HCT116 (cell line): ENCODE measurements at regions not wholly inside any gene's neighbourhood (a gene's known extent, or its start where the extent isn't known, plus 50 kb on each side); places are given as distances from the start of the nearest gene placed in this dataset.

Experiments used
- ATAC-seq: fragments of 200-7000 bp; cut with Tn5 transposase; 2 replicates; pipeline ENCODE4 v1.9.1; 2020; ENCODE audit warnings: mild to moderate bottlenecking, moderate library complexity
- BruUV-seq: library from RNA; stranded (reverse); fragments of 400-500 nt; replicated peaks from 2 replicates; lab custom pipeline; 2021; lab: Mats Ljungman, UMichigan
- CTCF ChIA-PET: fragments of 300-600 bp; sonication (Branson Sonifier 250); formaldehyde crosslinking; loops from one replicate; lab custom pipeline; 2021; ENCODE audit warnings: antibody characterized with exemption; lab: Charles Lee
- POLR2A ChIA-PET: fragments of 300-600, 350-600 bp; sonication (Branson Sonifier 250); formaldehyde crosslinking; loops from one replicate; lab custom pipeline; 2021; ENCODE audit warnings: antibody characterized with exemption; lab: Charles Lee
- RAD21 ChIA-PET, 2 experiments: fragments of 300-600 bp; sonication (Branson Sonifier 250); formaldehyde crosslinking; loops; one replicate each; lab custom pipeline; 2023; ENCODE audit warnings: low total read pairs in 2 of 2; ENCODE audit not compliant: uncharacterized antibody in 2 of 2, unreplicated experiment in 2 of 2, low non-redundant PET in 1 of 2; lab: Charles Lee
- DNase-seq: peaks from one replicate; pipeline ENCODE4 v3.0.0-alpha.2; 2010; ENCODE audit warnings: low read depth, low spot score
- H2AFZ ChIP-seq: fragments of 200-600 bp; shearing (Covaris generic), sonication (generic); 2 replicates; pipeline ENCODE4 v1.6.1; 2017; ENCODE audit warnings: low read depth, mixed run types, mixed read lengths, antibody characterized with exemption, low read length; ENCODE audit not compliant: poor library complexity, severe bottlenecking
- H3K27ac ChIP-seq: 2 replicates; pipeline ENCODE4 v1.5.1; 2012; ENCODE audit warnings: low read depth, low read length
- H3K27me3 ChIP-seq: fragments of 200-600 bp; sonication (generic); 2 replicates; pipeline ENCODE4 v1.6.1; 2016; ENCODE audit warnings: mixed run types, low read length, mixed read lengths; ENCODE audit not compliant: insufficient read depth
- H3K36me3 ChIP-seq, 2 experiments: fragments of 200-500 bp in 1 of 2; fragments of 200-600 bp in 1 of 2; sonication (Bioruptor generic) in 1 of 2; sonication (generic) in 1 of 2; 2 replicates each; pipeline versions ENCODE4 v1.5.1 to v1.6.1; 2014 to 2016; ENCODE audit warnings: low read length in 2 of 2, inconsistent platforms in 1 of 2, mixed read lengths in 1 of 2, mixed run types in 1 of 2; ENCODE audit not compliant: insufficient read depth in 2 of 2, control insufficient read depth in 1 of 2
- H3K4me1 ChIP-seq, 2 experiments: fragments of 200-600 bp in 1 of 2; sonication (generic) in 1 of 2; 2 replicates each; pipeline versions ENCODE4 v1.5.1 to v1.6.1; 2012 to 2017; ENCODE audit warnings: low read length in 2 of 2, inconsistent platforms in 1 of 2, mild to moderate bottlenecking in 1 of 2, mixed read lengths in 1 of 2, mixed run types in 1 of 2, moderate library complexity in 1 of 2; ENCODE audit not compliant: insufficient read depth in 2 of 2, control insufficient read depth in 1 of 2
- H3K4me2 ChIP-seq: fragments of 200-600 bp; sonication (generic); 2 replicates; pipeline ENCODE4 v1.6.1; 2017; ENCODE audit warnings: mixed run types, low read length, mixed read lengths
- H3K4me3 ChIP-seq, 2 experiments: fragments of 200-600 bp in 1 of 2; sonication (generic) in 1 of 2; replicated peaks in 1 of 2; 2 replicates each; pipeline ENCODE4 v1.5.1; 2011 to 2016; ENCODE audit warnings: low read length in 2 of 2, control low read depth in 1 of 2, low read depth in 1 of 2, mild to moderate bottlenecking in 1 of 2, mixed read lengths in 1 of 2, mixed run types in 1 of 2
- H3K79me2 ChIP-seq: fragments of 200-600 bp; sonication (generic); 2 replicates; pipeline ENCODE4 v1.6.1; 2017; ENCODE audit warnings: mild to moderate bottlenecking, mixed run types, low read length, moderate library complexity, mixed read lengths; ENCODE audit not compliant: insufficient read depth
- H3K9ac ChIP-seq: fragments of 200-600 bp; sonication (generic); 2 replicates; pipeline ENCODE4 v1.6.1; 2016; ENCODE audit warnings: low read length, mixed read lengths
- H3K9me2 ChIP-seq: fragments of 200-600 bp; sonication (generic), shearing (Covaris generic); 2 replicates; pipeline ENCODE4 v1.6.1; 2017; ENCODE audit warnings: mixed run types, mild to moderate bottlenecking, moderate library complexity; ENCODE audit not compliant: insufficient read depth
- H3K9me3 ChIP-seq, 2 experiments: fragments of 200-500 bp in 1 of 2; fragments of 200-600 bp in 1 of 2; sonication (Bioruptor generic) in 1 of 2; sonication (generic) in 1 of 2; 2 replicates each; pipeline ENCODE4 v1.6.1; 2014 to 2017; ENCODE audit warnings: low read length in 2 of 2, mixed read lengths in 2 of 2, inconsistent platforms in 1 of 2, low read depth in 1 of 2, mild to moderate bottlenecking in 1 of 2, mixed run types in 1 of 2, moderate library complexity in 1 of 2; ENCODE audit not compliant: control insufficient read depth in 1 of 2, insufficient read depth in 1 of 2
- H4K20me1 ChIP-seq: fragments of 200-600 bp; sonication (generic), shearing (Covaris generic); 2 replicates; pipeline ENCODE4 v1.6.1; 2017; ENCODE audit warnings: mixed run types, mild to moderate bottlenecking, moderate library complexity; ENCODE audit not compliant: insufficient read depth
- CBX3 ChIP-seq: IDR thresholded peaks from 2 replicates; pipeline ENCODE4 v1.6.1; 2012; ENCODE audit warnings: low read depth
- CEBPB ChIP-seq: IDR thresholded peaks from 2 replicates; pipeline ENCODE4 v1.6.1; 2012; ENCODE audit warnings: low read depth
- EGR1 ChIP-seq: IDR thresholded peaks from 2 replicates; pipeline ENCODE4 v1.6.1; 2012; ENCODE audit warnings: low read depth
- ELF1 ChIP-seq: IDR thresholded peaks from 2 replicates; pipeline ENCODE4 v1.6.1; 2012; ENCODE audit warnings: low read depth, borderline replicate concordance
- EZH2 ChIP-seq: fragments of 200-600 bp; sonication (generic); IDR thresholded peaks from 2 replicates; pipeline ENCODE4 v1.6.1; 2017; ENCODE audit warnings: antibody characterized with exemption, mixed run types
- FOSL1 ChIP-seq: IDR thresholded peaks from 2 replicates; pipeline ENCODE4 v1.6.1; 2012; ENCODE audit warnings: low read depth
- JUND ChIP-seq: IDR thresholded peaks from 2 replicates; pipeline ENCODE4 v1.6.1; 2012
- POLR2A ChIP-seq: IDR thresholded peaks from 2 replicates; pipeline ENCODE4 v1.7.0; 2011; ENCODE audit warnings: borderline replicate concordance; ENCODE audit not compliant: insufficient read depth, insufficient read length; ENCODE audit errors: extremely low read depth
- POLR2AphosphoS5 ChIP-seq: IDR thresholded peaks from 2 replicates; pipeline ENCODE4 v1.6.1; 2011; ENCODE audit warnings: mild to moderate bottlenecking, low read depth, low read length, moderate library complexity
- RAD21 ChIP-seq: IDR thresholded peaks from 2 replicates; pipeline ENCODE4 v1.6.1; 2012; ENCODE audit warnings: low read depth, mild to moderate bottlenecking
- REST ChIP-seq: IDR thresholded peaks from 2 replicates; pipeline ENCODE4 v1.6.1; 2012; ENCODE audit warnings: low read depth
- SP1 ChIP-seq: IDR thresholded peaks from 2 replicates; pipeline ENCODE4 v1.6.1; 2012; ENCODE audit warnings: low read depth
- SRF ChIP-seq: IDR thresholded peaks from 2 replicates; pipeline ENCODE4 v1.6.1; 2012; ENCODE audit warnings: low read depth
- YY1 ChIP-seq: IDR thresholded peaks from 2 replicates; pipeline ENCODE4 v1.6.1; 2011; ENCODE audit warnings: low read length, low read depth, moderate library complexity, mild to moderate bottlenecking; ENCODE audit not compliant: insufficient replicate concordance; ENCODE audit errors: extremely low read depth
- ZNF274 ChIP-seq: fragments of 200-500 bp; sonication (Bioruptor generic); IDR thresholded peaks from 2 replicates; pipeline ENCODE4 v1.6.1; 2014; ENCODE audit warnings: mild to moderate bottlenecking, low read depth, low read length, inconsistent platforms
- intact Hi-C: fragments of 100-400 bp; cut with micrococcal nuclease; formaldehyde crosslinking; loops from 2 replicates; pipeline ENCODE4 v1.10.0; 2022
- TF ChIP-seq, protein P1 (sequence below), 3 experiments: fragments of 200-600 bp in 1 of 3; sonication (generic) in 1 of 3; IDR thresholded peaks in 2 of 3; conservative IDR thresholded peaks in 1 of 3; 2 replicates each; pipeline ENCODE4 v1.5.1; 2012 to 2017; ENCODE audit warnings: low read depth in 2 of 3, low read length in 2 of 3, antibody characterized with exemption in 1 of 3, borderline replicate concordance in 1 of 3, control low read depth in 1 of 3, mild to moderate bottlenecking in 1 of 3, mixed read lengths in 1 of 3, mixed run types in 1 of 3, moderate library complexity in 1 of 3; ENCODE audit not compliant: insufficient read depth in 1 of 3
- TF ChIP-seq, protein P2 (sequence below): IDR thresholded peaks from 2 replicates; pipeline ENCODE4 v1.6.1; 2012
- TF ChIP-seq, protein P3 (sequence below): IDR thresholded peaks from 2 replicates; pipeline ENCODE4 v1.6.1; 2011; ENCODE audit warnings: mild to moderate bottlenecking, low read length, moderate library complexity; ENCODE audit not compliant: insufficient replicate concordance; ENCODE audit errors: extremely low read depth

DNA sequence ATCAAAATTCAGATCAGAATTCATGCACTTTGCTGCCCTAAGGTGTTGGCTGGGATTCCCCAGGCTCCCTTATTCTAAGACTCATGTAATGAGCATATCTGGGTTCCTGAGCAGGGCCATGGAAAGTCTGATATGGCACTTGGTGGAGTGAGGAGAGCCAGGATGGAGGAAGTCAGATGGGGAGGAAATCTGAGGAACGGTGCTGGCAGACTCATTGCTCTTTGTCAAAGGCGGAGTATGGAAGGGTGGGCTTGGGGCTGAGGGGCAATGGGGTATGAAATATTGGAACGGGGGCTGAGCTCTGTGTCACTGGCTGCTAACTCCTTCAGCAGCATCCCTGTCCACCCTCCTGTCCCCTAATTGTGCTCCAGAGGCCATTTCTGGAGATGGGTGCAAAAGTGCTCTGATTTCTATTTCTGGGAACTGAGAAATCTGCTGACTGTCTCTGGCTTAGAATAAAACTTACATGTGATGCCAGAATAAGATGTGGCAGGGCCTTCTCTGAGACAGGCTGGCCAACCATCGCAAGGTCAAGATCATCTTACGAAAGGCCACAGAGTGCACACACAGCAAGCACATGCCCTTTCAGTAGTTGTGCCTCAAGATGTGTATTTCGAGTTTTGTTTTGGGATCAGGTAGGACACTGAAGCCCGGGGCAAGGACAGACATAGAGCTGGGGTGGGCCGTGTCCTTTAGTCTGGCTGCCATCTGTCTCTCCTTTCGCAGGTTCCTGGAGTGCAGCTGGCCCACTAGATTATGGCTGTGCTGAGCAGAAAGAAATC is 480.0 kb upstream of the HS6ST1 start:
- Histone ChIP-seq H3K27me3 (peaks cover 34% of the 10 kb centered on the region), H3K9me2 (no peaks in the 10 kb centered on the region), H3K4me3 (no peak overlapping the region), H3K27ac (no peak overlapping the region), H3K4me2 (no peak overlapping the region), H3K9me3 (no peaks in the 10 kb centered on the region), H3K79me2 (no peaks in the 10 kb centered on the region), H3K4me1 (no peaks in the 10 kb centered on the region), H2AFZ (no peak overlapping the region), H4K20me1 (no peaks in the 10 kb centered on the region), H3K9ac (no peak overlapping the region), H3K36me3 (no peaks in the 10 kb centered on the region)
- DNase-seq (no peak), ATAC-seq (no peak)
- ChIA-PET RAD21 (no interaction called here), POLR2A (no interaction called here), CTCF (no interaction called here)
- no TSS peak for BruUV-seq
- intact Hi-C loops, result no loop called here
- TF ChIP-seq POLR2AphosphoS5 (no peak), REST (no peak), POLR2A (no peak), EGR1 (no peak), ZNF274 (no peak), CEBPB (no peak), SRF (no peak), JUND (no peak), SP1 (no peak), CBX3 (no peak), RAD21 (no peak), FOSL1 (no peak), YY1 (no peak), ELF1 (no peak), EZH2 (no peak)
- TF ChIP-seq, protein P1, sequence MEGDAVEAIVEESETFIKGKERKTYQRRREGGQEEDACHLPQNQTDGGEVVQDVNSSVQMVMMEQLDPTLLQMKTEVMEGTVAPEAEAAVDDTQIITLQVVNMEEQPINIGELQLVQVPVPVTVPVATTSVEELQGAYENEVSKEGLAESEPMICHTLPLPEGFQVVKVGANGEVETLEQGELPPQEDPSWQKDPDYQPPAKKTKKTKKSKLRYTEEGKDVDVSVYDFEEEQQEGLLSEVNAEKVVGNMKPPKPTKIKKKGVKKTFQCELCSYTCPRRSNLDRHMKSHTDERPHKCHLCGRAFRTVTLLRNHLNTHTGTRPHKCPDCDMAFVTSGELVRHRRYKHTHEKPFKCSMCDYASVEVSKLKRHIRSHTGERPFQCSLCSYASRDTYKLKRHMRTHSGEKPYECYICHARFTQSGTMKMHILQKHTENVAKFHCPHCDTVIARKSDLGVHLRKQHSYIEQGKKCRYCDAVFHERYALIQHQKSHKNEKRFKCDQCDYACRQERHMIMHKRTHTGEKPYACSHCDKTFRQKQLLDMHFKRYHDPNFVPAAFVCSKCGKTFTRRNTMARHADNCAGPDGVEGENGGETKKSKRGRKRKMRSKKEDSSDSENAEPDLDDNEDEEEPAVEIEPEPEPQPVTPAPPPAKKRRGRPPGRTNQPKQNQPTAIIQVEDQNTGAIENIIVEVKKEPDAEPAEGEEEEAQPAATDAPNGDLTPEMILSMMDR (IDR thresholded peaks at IDR 0.05 in 2 of 3, conservative IDR thresholded peaks at IDR 0.05 in 1 of 3; ENCODE audit: borderline replicate concordance in 1 of 3, insufficient read depth in 1 of 3, low read depth in 2 of 3, low read length in 2 of 3), result no peak
- TF ChIP-seq, protein P2, sequence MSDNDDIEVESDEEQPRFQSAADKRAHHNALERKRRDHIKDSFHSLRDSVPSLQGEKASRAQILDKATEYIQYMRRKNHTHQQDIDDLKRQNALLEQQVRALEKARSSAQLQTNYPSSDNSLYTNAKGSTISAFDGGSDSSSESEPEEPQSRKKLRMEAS, result no peak
- TF ChIP-seq, protein P3, sequence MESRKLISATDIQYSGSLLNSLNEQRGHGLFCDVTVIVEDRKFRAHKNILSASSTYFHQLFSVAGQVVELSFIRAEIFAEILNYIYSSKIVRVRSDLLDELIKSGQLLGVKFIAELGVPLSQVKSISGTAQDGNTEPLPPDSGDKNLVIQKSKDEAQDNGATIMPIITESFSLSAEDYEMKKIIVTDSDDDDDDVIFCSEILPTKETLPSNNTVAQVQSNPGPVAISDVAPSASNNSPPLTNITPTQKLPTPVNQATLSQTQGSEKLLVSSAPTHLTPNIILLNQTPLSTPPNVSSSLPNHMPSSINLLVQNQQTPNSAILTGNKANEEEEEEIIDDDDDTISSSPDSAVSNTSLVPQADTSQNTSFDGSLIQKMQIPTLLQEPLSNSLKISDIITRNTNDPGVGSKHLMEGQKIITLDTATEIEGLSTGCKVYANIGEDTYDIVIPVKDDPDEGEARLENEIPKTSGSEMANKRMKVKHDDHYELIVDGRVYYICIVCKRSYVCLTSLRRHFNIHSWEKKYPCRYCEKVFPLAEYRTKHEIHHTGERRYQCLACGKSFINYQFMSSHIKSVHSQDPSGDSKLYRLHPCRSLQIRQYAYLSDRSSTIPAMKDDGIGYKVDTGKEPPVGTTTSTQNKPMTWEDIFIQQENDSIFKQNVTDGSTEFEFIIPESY, result no peak
